Astrocyte (in vitro differentiated cells and primary cell): ENCODE measurements at regions not wholly inside any gene's neighbourhood (a gene's known extent, or its start where the extent isn't known, plus 50 kb on each side); places are given as distances from the start of the nearest gene placed in this dataset.

Experiments
- CTCF ChIP-seq: IDR thresholded peaks from 2 replicates; pipeline ENCODE4 v1.5.1; 2011; ENCODE audit warnings: low read depth, mild to moderate bottlenecking, inconsistent platforms, low read length, moderate library complexity; ENCODE audit not compliant: insufficient read depth
- EZH2 ChIP-seq: IDR thresholded peaks from 2 replicates; pipeline ENCODE4 v1.6.1; 2012; ENCODE audit warnings: mild to moderate bottlenecking, low read length, inconsistent platforms; ENCODE audit not compliant: insufficient read depth

DNA sequence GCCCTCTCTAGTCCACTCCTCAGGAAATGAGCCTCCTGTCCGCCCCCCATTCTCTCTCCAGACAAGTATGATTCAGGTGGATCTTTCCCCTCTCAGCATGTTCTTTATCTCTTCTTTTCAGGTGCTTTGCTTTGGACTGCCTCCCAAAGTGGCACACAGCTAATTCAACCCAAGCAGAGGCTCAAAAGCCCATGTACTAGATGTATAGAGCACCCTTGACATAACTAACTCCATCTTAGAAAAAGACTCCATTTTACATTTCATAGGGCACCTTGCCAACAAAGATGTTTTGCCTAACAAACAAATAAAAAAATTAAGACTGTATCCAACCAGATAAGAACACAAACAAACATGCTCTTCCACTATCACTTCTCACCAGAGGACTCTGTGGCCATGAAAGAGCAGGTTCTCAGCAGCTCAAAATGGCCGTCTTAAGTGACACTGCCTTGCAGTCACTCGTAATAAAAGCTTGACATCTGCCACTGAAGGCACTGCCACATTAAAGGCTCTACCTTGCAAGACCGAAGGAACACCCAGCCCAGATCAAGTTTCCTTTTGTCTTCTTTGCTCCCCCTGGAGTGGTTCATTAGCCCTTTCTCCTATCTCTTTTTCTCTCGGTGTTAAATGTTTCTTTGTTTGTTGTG is 84.9 kb upstream of the TAB3 start:
- TF ChIP-seq CTCF (no peak), EZH2 (no peak)
